GM12872 (cell line): ENCODE measurements at regions not wholly inside any gene's neighbourhood (a gene's known extent, or its start where the extent isn't known, plus 50 kb on each side); places are given as distances from the start of the nearest gene placed in this dataset.

ENCODE experiments used
- CTCF ChIP-seq: IDR thresholded peaks from 3 replicates; pipeline ENCODE4 v1.5.1; 2011; ENCODE audit warnings: low read depth, mild to moderate bottlenecking, low read length, moderate library complexity; ENCODE audit not compliant: insufficient read depth

GRCh38 chr18:66874375-66874774 lies 270.5 kb upstream of the CDH19 start:
- no peak for TF ChIP-seq CTCF

GRCh38 chr18:66873899-66874298 lies 270.0 kb upstream of the CDH19 start:
- TF ChIP-seq CTCF: no peak

GRCh38 chr18:66872277-66872676 lies 268.4 kb upstream of the CDH19 start:
- no peak for TF ChIP-seq CTCF

GRCh38 chr18:66867653-66868052 lies 263.8 kb upstream of the CDH19 start:
- no peak for TF ChIP-seq CTCF

GRCh38 chr18:66838340-66838987 lies 234.6 kb upstream of the CDH19 start:
- TF ChIP-seq CTCF: no peak

GRCh38 chr18:66833646-66834045 lies 229.8 kb upstream of the CDH19 start:
- TF ChIP-seq CTCF: no peak

GRCh38 chr18:66826211-66826610 lies 222.3 kb upstream of the CDH19 start:
- no peak for TF ChIP-seq CTCF
